Liver (tissue), 3 donors: ENCODE measurements at regions not wholly inside any gene's neighbourhood (a gene's known extent, or its start where the extent isn't known, plus 50 kb on each side); places are given as distances from the start of the nearest gene placed in this dataset.

Experiments used
- ATF3 ChIP-seq: IDR thresholded peaks from 2 replicates; pipeline ENCODE4 v1.6.1; 2016; ENCODE audit warnings: antibody characterized with exemption
- CTCF ChIP-seq: fragments of 150-350 bp; IDR thresholded peaks from 2 replicates; pipeline ENCODE4 v1.5.1; 2017; ENCODE audit warnings: improper control_type of control experiment, low read depth, low read length; ENCODE audit not compliant: missing input control
- GABPA ChIP-seq, 2 donors: IDR thresholded peaks in 1 of 2; conservative IDR thresholded peaks in 1 of 2; 2 replicates each; pipeline ENCODE4 v1.6.1; 2016; ENCODE audit warnings: antibody characterized with exemption in 2 of 2, mild to moderate bottlenecking in 1 of 2, moderate library complexity in 1 of 2
- JUND ChIP-seq, 2 donors: IDR thresholded peaks; 2 replicates each; pipeline ENCODE4 v1.6.1; 2016; ENCODE audit warnings: antibody characterized with exemption in 2 of 2
- MAX ChIP-seq: IDR thresholded peaks from 2 replicates; pipeline ENCODE4 v1.6.1; 2016; ENCODE audit warnings: antibody characterized with exemption
- RAD21 ChIP-seq, 2 donors: IDR thresholded peaks; 2 replicates each; pipeline ENCODE4 v1.6.1; 2016; ENCODE audit warnings: antibody characterized with exemption in 2 of 2, mild to moderate bottlenecking in 2 of 2
- YY1 ChIP-seq: IDR thresholded peaks from 2 replicates; pipeline ENCODE4 v1.6.1; 2016; ENCODE audit warnings: antibody characterized with exemption, mild to moderate bottlenecking
- donor health status: healthy.
- donor health status: healthy.

- TF ChIP-seq CTCF (no peak), ATF3 (no peak), YY1 (no peak), RAD21 (IDR thresholded peaks at IDR 0.05) (no peak), GABPA (IDR thresholded peaks at IDR 0.05 in 1 of 2, conservative IDR thresholded peaks at IDR 0.05 in 1 of 2) (no peak), JUND (IDR thresholded peaks at IDR 0.05) (no peak), MAX (no peak)
These were observed 52.3 kb upstream of the MRTFB start for GRCh38 chr16:14018851-14019250.
